Activated CD8-positive, alpha-beta memory T cell treated with anti-CD3 and anti-CD28 coated beads for 36 hours (primary cell): ENCODE measurements at regions not wholly inside any gene's neighbourhood (a gene's known extent, or its start where the extent isn't known, plus 50 kb on each side); places are given as distances from the start of the nearest gene placed in this dataset.
"Not testable (repeated sequence)": the region's sequence is repeated elsewhere in the genome, so short reads cannot be mapped to it uniquely, and the experiment has no call there.

Source experiments
- CTCF ChIA-PET: fragments of 350-600 bp; sonication (Branson Sonifier 250); formaldehyde crosslinking; loops from one replicate; lab custom pipeline; 2021; ENCODE audit warnings: antibody characterized with exemption; lab: Charles Lee
- POLR2A ChIA-PET: fragments of 350-600 bp; sonication (Branson Sonifier 250); formaldehyde crosslinking; loops from one replicate; lab custom pipeline; 2021; ENCODE audit warnings: antibody characterized with exemption; lab: Charles Lee

DNA sequence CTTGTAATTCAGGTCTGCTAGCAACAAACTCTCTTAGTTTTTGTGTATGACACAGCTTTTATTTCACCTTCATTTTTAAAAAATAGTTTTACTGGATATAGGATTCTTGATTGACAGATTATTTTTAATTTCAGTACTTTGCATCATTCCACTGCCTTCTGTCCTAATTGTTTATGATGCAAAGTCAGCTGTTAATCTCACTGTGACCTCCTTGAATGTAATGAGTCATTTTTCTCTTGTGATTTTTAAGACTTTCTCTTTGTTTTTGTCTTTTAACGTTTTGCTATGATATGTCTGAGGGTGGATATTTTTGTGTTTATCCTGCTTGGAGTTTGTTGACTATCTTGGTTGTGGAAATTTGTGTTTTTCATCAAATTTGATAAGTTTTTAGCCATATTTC, 126.3 kb upstream of the FBXO33 start:
- ChIA-PET CTCF (no interaction called here), POLR2A (no interaction called here)

- POLR2A ChIA-PET = no interaction called here
Observed at GRCh38 chr14:39555749-39556148, 123.5 kb upstream of the FBXO33 start.

GRCh38 chr14:39554576-39554975, 122.3 kb upstream of the FBXO33 start:
- ChIA-PET CTCF (no interaction called here), POLR2A (no interaction called here)

More at GRCh38 chr14:39555749-39556148, 123.5 kb upstream of the FBXO33 start:
- CTCF ChIA-PET = no interaction called here

DNA sequence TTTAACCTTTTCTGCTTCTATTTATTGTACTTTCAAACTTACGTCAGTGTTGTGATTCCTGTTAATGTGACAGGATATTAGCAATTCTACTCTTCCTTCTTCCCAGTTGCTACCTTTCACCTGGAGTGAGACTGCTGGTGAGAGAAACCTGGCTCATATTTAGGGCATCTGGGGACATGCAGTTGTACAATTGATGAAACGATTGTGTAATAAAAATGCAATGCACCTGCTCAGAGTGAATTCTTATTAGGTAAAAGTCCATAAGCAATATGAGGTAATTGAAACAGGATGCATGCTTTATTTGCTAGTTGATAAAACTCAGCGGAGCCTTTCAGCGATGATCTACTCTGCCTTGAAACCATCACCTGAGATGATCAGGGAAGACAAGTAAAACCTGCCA, 116.1 kb upstream of the FBXO33 start:
- CTCF ChIA-PET = interaction anchor here (0.7 kb wide), 1 partner anchor 102 kb away, joined by 3 read pairs; no protein-coding TSS in a partner anchor
- POLR2A ChIA-PET = no interaction called here

DNA sequence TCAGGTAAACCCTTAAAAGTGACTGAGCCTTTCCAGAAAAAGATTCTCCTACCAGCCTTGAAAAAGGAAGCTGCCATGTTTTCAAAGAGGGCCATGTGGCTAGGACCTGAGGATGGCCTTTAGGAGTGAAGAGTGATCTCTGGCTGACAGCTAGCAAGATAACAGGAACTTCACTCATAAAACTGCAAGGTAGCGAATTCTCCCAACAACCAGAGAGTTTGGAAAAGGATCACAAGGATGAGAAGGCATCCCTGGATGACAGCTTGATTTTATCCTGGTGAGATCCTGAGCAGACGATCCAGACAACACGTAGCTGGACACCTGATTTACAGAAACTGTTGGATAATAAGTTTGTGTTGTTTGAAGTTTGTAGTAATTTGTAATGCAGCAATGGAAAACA, 115.6 kb upstream of the FBXO33 start:
- CTCF ChIA-PET = no interaction called here
- POLR2A ChIA-PET = no interaction called here

- POLR2A ChIA-PET = no interaction called here
- CTCF ChIA-PET = no interaction called here
Observed at GRCh38 chr14:39505812-39506211, 73.6 kb upstream of the FBXO33 start.

DNA sequence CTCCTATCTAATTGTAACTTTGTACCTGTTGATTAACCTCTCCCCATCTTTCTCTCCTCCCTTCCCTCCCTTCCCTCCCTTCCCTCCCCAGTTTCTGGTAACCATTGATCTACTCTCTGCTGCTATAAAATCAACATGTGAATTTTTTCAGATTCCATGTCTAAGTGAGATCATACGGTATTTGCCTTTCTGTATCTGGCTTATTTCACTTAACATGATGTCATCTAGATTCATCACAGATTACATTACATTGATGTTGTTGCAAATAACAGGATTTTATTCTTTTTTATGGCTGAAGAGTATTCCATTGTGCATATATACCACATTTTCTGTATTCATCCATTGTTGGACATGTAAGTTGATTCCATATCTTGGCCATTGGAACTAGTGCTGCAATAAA, 68.0 kb upstream of the FBXO33 start:
- CTCF ChIA-PET = no interaction called here
- POLR2A ChIA-PET = no interaction called here

DNA sequence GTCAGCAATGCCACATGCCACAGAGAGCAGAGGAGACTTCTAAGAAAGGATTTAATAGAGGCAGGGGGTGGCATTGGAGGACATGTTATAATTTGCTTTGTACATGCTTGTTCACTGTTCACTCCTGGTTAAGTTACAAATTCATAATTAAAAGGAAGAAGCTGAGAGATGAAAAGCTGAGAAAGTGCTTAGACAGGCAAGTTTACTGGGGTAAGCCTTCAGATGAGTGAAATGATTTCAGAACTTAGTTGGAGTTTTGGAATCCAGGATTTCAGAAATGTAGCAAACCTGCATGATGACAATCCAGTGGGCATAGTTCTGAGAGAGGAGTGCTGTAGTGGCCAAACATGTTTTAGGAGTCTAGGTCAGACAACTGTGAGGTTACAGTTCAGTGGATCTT, 67.3 kb upstream of the FBXO33 start:
- CTCF ChIA-PET = no interaction called here
- POLR2A ChIA-PET = no interaction called here

DNA sequence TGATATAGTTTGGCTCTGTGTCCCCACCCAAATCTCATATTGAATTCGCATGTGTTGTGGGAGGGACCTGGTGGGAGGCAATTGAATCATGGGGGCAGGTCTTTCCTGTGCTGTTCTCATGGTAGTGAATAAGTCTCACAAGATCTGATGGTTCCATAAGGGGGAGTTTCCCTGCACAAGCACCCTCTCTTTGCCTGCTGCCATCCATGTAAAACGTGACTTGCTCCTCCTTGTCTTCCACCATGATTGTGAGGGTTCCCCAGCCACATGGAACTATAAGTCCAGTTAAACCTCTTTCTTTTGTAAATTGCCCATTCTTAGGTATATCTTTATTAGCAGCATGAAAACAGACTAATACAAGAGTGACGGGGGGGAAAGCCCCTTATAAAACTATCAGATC, 65.4 kb upstream of the FBXO33 start:
- POLR2A ChIA-PET, CTCF ChIA-PET: not testable (repeated sequence)

DNA sequence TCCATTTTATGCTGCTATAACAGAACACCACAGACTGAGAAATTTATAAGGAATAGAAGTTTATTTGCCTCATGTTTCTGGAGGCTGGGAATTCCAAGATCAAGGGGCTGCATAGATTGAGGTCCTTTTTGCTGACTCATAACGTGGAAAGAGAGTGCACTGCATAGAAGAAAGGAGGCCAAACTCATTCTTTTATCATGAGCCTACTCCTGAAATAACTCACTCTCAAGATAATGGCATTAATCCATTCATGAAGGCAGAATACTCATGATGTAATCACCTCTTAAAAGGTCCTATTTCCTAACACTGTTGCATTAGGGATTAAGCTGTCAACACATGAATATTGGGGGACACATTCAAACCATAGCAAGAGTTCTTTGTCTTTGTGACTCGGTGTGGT, 60.0 kb upstream of the FBXO33 start:
- ChIA-PET POLR2A (no interaction called here), CTCF (no interaction called here)

DNA sequence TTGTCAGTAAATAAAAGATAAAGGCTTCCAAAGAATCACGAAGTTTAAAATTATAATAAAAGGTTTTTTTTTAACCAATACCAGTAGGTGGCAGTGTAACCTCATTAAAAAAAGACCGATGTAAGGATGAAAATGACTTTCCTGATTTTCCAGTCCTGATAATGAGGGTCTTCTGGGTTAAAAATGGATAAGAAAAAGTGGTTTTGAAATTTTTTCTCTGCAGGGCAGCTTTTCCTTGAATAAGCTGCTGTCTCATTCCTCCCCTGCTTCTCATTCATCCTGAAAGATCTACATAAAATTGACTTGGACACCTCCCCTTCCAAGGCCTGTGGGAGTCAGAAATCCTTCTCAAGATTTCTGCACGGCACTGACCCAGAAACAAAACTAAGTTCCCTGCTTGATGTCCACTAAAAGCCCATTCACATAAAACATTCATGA, 58.9 kb upstream of the FBXO33 start:
- CTCF ChIA-PET = interaction anchor here (0.7 kb wide), 1 partner anchor 50 kb away, joined by 3 read pairs; no protein-coding TSS in a partner anchor
- POLR2A ChIA-PET = no interaction called here

GRCh38 chr14:39488600-39488999, 56.4 kb upstream of the FBXO33 start:
- CTCF ChIA-PET = no interaction called here
- POLR2A ChIA-PET = no interaction called here

DNA sequence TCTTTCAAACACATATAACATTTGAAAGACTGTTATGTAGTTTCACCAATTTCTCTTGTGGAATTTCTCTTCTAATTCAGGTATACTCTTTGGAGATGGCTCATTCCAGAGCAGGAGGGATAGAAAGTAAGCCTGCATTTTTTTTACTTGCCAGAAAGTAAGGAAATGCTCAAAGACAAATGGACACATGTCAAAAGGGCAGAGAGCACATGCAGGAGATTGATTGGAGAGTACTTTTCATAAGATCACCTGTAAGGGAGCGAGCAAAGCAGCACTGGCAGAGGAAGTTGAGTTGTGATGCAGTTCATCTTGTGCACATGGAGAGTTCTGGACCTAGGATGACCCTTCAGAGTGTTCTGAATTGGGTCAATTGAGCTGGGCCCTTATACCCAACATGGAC, 51.4 kb upstream of the FBXO33 start:
- ChIA-PET POLR2A (no interaction called here), CTCF (no interaction called here)
